ENCODE measurements at regions not wholly inside any gene's neighbourhood (a gene's known extent, or its start where the extent isn't known, plus 50 kb on each side); places are given as distances from the start of the nearest gene placed in this dataset.
"Not testable (repeated sequence)": the region's sequence is repeated elsewhere in the genome, so short reads cannot be mapped to it uniquely, and the experiment has no call there.

GRCh38 chr6:170221052-170221752 is 69.7 kb downstream of the DLL1 start:
- in situ Hi-C loops (cut with MboI; ENCODE audit: low sequenced_read_pairs) = no loop called here

GRCh38 chr6:170213637-170214018 is 77.2 kb downstream of the DLL1 start:
- in situ Hi-C loops (cut with MboI; ENCODE audit: low sequenced_read_pairs) = not testable (repeated sequence)

GRCh38 chr6:170212956-170213636 is 77.8 kb downstream of the DLL1 start:
- in situ Hi-C loops (cut with MboI; ENCODE audit: low sequenced_read_pairs) = no loop called here

GRCh38 chr6:170212051-170212756 is 78.7 kb downstream of the DLL1 start:
- in situ Hi-C loops (cut with MboI; ENCODE audit: low sequenced_read_pairs) = no loop called here

- in situ Hi-C loops (cut with MboI; ENCODE audit: low sequenced_read_pairs) = no loop called here
Observed at GRCh38 chr6:170211404-170212025, 79.4 kb downstream of the DLL1 start.

- in situ Hi-C loops (cut with MboI; ENCODE audit: low sequenced_read_pairs) = no loop called here
Observed at GRCh38 chr6:170210651-170211403, 80.1 kb downstream of the DLL1 start.

- in situ Hi-C loops (cut with MboI; ENCODE audit: low sequenced_read_pairs) = no loop called here
Observed at GRCh38 chr6:170210026-170210390, 80.9 kb downstream of the DLL1 start.

GRCh38 chr6:170209354-170210025 is 81.4 kb downstream of the DLL1 start:
- in situ Hi-C loops (cut with MboI; ENCODE audit: low sequenced_read_pairs) = no loop called here

- in situ Hi-C loops (cut with MboI; ENCODE audit: low sequenced_read_pairs) = no loop called here
Observed at GRCh38 chr6:170208651-170209353, 82.1 kb downstream of the DLL1 start.

- in situ Hi-C loops (cut with MboI; ENCODE audit: low sequenced_read_pairs) = no loop called here
Observed at GRCh38 chr6:170208182-170208601, 82.7 kb downstream of the DLL1 start.

GRCh38 chr6:170207586-170208181 is 83.2 kb downstream of the DLL1 start:
- in situ Hi-C loops (cut with MboI; ENCODE audit: low sequenced_read_pairs) = no loop called here

GRCh38 chr6:170206851-170207431 is 83.9 kb downstream of the DLL1 start:
- in situ Hi-C loops (cut with MboI; ENCODE audit: low sequenced_read_pairs) = no loop called here

- in situ Hi-C loops (cut with MboI; ENCODE audit: low sequenced_read_pairs) = no loop called here
Observed at GRCh38 chr6:170206317-170206621, 84.6 kb downstream of the DLL1 start.

- in situ Hi-C loops (cut with MboI; ENCODE audit: low sequenced_read_pairs) = no loop called here
Observed at GRCh38 chr6:170205534-170206316, 85.2 kb downstream of the DLL1 start.

- in situ Hi-C loops (cut with MboI; ENCODE audit: low sequenced_read_pairs) = no loop called here
Observed at GRCh38 chr6:170205126-170205525, 85.8 kb downstream of the DLL1 start.

- in situ Hi-C loops (cut with MboI; ENCODE audit: low sequenced_read_pairs) = no loop called here
Observed at GRCh38 chr6:170203212-170203611, 87.7 kb downstream of the DLL1 start.

- in situ Hi-C loops (cut with MboI; ENCODE audit: low sequenced_read_pairs) = no loop called here
Observed at GRCh38 chr6:170202416-170203135, 88.3 kb downstream of the DLL1 start.

- in situ Hi-C loops (cut with MboI; ENCODE audit: low sequenced_read_pairs) = no loop called here
Observed at GRCh38 chr6:170201361-170201760, 89.5 kb downstream of the DLL1 start.

Data from HL-60/S4 (cell line).